GM19025 (cell line): ENCODE measurements at regions not wholly inside any gene's neighbourhood (a gene's known extent, or its start where the extent isn't known, plus 50 kb on each side); places are given as distances from the start of the nearest gene placed in this dataset.
"Not testable (repeated sequence)": the region's sequence is repeated elsewhere in the genome, so short reads cannot be mapped to it uniquely, and the experiment has no call there.

Source experiments
- ATAC-seq: cut with Tn5 transposase; IDR thresholded peaks from one replicate; pipeline ENCODE4 v1.9.1; 2021; ENCODE audit warnings: mild to moderate bottlenecking, low read depth, moderate library complexity; ENCODE audit not compliant: unreplicated experiment

- peak; percentile 92 for ATAC-seq
Measured at GRCh38 chr12:75944097-75944904, 87.3 kb downstream of the PHLDA1 start.

- ATAC-seq, result no peak
Measured at GRCh38 chr12:75943730-75944096, 87.9 kb downstream of the PHLDA1 start.

GRCh38 chr12:75941661-75942060 lies 89.9 kb downstream of the PHLDA1 start:
- ATAC-seq, result not testable (repeated sequence)

GRCh38 chr12:75939016-75939642 lies 92.4 kb downstream of the PHLDA1 start:
- no peak for ATAC-seq

- ATAC-seq, result no peak
Measured at GRCh38 chr12:75938189-75938588, 93.4 kb downstream of the PHLDA1 start.

GRCh38 chr12:75937486-75937885 lies 94.1 kb downstream of the PHLDA1 start:
- no peak for ATAC-seq

- no peak for ATAC-seq
Measured at GRCh38 chr12:75936515-75937440, 94.8 kb downstream of the PHLDA1 start.

- ATAC-seq, result no peak
Measured at GRCh38 chr12:75935539-75936242, 95.9 kb downstream of the PHLDA1 start.

GRCh38 chr12:75933101-75933500 lies 98.5 kb downstream of the PHLDA1 start:
- no peak for ATAC-seq

- no peak for ATAC-seq
Measured at GRCh38 chr12:75932241-75932640, 99.3 kb downstream of the PHLDA1 start.

- no peak for ATAC-seq
Measured at GRCh38 chr12:75923964-75924666, 107.5 kb downstream of the PHLDA1 start.

GRCh38 chr12:75922944-75923642 lies 108.5 kb downstream of the PHLDA1 start:
- no peak for ATAC-seq

- no peak for ATAC-seq
Measured at GRCh38 chr12:75921622-75922289, 109.8 kb downstream of the PHLDA1 start.

GRCh38 chr12:75917715-75918114 lies 113.9 kb downstream of the PHLDA1 start:
- ATAC-seq, result no peak

GRCh38 chr12:75917083-75917482 lies 114.5 kb downstream of the PHLDA1 start:
- no peak for ATAC-seq

GRCh38 chr12:75913502-75914351 lies 117.8 kb downstream of the PHLDA1 start:
- no peak for ATAC-seq

- ATAC-seq, result no peak
Measured at GRCh38 chr12:75909714-75910656, 121.6 kb downstream of the PHLDA1 start.
